C4-2B (cell line): ENCODE measurements at regions not wholly inside any gene's neighbourhood (a gene's known extent, or its start where the extent isn't known, plus 50 kb on each side); places are given as distances from the start of the nearest gene placed in this dataset.

Source experiments
- ZFX ChIP-seq: fragments of 450-650 bp; IDR thresholded peaks from 2 replicates; pipeline ENCODE4 v1.6.1; 2017
- TF ChIP-seq, protein P1 (sequence below): fragments of 450-650 bp; conservative IDR thresholded peaks from 2 replicates; pipeline ENCODE4 v1.5.1; 2017; ENCODE audit warnings: mild to moderate bottlenecking

DNA sequence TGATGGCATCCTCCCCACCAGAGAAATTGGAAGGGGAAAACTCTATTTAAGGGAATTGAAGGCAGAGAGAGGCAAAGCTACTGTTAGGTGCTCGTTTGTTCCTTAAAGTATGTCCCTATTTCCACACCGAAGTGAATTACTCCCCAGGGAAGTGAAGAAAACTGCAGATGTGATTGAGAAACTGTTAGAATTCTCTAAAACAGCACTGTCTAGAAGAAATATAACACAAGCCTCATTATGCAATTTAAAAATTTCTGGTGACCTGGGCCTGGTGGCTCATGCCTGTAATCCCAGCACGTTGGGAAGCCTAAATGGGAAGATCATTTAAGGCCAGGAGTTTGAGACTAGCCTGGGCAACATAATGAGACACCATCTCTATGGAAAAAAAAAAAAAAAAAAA lies 305.0 kb downstream of the SHQ1 start:
- TF ChIP-seq ZFX, result no peak
- TF ChIP-seq, protein P1, sequence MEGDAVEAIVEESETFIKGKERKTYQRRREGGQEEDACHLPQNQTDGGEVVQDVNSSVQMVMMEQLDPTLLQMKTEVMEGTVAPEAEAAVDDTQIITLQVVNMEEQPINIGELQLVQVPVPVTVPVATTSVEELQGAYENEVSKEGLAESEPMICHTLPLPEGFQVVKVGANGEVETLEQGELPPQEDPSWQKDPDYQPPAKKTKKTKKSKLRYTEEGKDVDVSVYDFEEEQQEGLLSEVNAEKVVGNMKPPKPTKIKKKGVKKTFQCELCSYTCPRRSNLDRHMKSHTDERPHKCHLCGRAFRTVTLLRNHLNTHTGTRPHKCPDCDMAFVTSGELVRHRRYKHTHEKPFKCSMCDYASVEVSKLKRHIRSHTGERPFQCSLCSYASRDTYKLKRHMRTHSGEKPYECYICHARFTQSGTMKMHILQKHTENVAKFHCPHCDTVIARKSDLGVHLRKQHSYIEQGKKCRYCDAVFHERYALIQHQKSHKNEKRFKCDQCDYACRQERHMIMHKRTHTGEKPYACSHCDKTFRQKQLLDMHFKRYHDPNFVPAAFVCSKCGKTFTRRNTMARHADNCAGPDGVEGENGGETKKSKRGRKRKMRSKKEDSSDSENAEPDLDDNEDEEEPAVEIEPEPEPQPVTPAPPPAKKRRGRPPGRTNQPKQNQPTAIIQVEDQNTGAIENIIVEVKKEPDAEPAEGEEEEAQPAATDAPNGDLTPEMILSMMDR, result no peak
